ENCODE measurements at regions not wholly inside any gene's neighbourhood (a gene's known extent, or its start where the extent isn't known, plus 50 kb on each side); places are given as distances from the start of the nearest gene placed in this dataset.

GRCh38 chr2:139353874-139354273, 573.7 kb upstream of the NXPH2 start:
- no peak for TF ChIP-seq CTCF (IDR thresholded peaks at IDR 0.05; ENCODE audit: borderline replicate concordance)

GRCh38 chr2:139317259-139317658, 537.1 kb upstream of the NXPH2 start:
- TF ChIP-seq CTCF (IDR thresholded peaks at IDR 0.05; ENCODE audit: borderline replicate concordance): no peak

More at GRCh38 chr2:139353874-139354273, 573.7 kb upstream of the NXPH2 start:
- no peaks in the 10 kb centered on the region for H3K36me3 ChIP-seq
- intact Hi-C loops (cut with micrococcal nuclease): no loop called here
- H3K27me3 ChIP-seq (ENCODE audit: low read depth): no peaks in the 10 kb centered on the region
- H3K27ac ChIP-seq (replicated peaks): no peak overlapping the region
- no peak overlapping the region for H3K4me3 ChIP-seq
- H3K4me1 ChIP-seq: no peaks in the 10 kb centered on the region
- peaks cover 29% of the 10 kb centered on the region for H3K9me3 ChIP-seq (replicated peaks)
- DNase-seq: no peak

GRCh38 chr2:139314059-139314458, 533.9 kb upstream of the NXPH2 start:
- no peak for TF ChIP-seq CTCF (IDR thresholded peaks at IDR 0.05; ENCODE audit: borderline replicate concordance)
- Histone ChIP-seq H3K27ac (replicated peaks) (no peak overlapping the region), H3K4me1 (no peaks in the 10 kb centered on the region), H3K36me3 (no peaks in the 10 kb centered on the region), H3K27me3 (ENCODE audit: low read depth) (no peaks in the 10 kb centered on the region), H3K9me3 (replicated peaks) (no peaks in the 10 kb centered on the region), H3K4me3 (no peak overlapping the region)
- intact Hi-C loops (cut with micrococcal nuclease): no loop called here
- no peak for DNase-seq

More at GRCh38 chr2:139317259-139317658, 537.1 kb upstream of the NXPH2 start:
- Histone ChIP-seq H3K27me3 (ENCODE audit: low read depth) (no peaks in the 10 kb centered on the region), H3K9me3 (replicated peaks) (no peaks in the 10 kb centered on the region), H3K4me1 (no peaks in the 10 kb centered on the region), H3K36me3 (no peaks in the 10 kb centered on the region), H3K4me3 (no peak overlapping the region), H3K27ac (replicated peaks) (no peak overlapping the region)
- intact Hi-C loops (cut with micrococcal nuclease): no loop called here
- no peak for DNase-seq

- Histone ChIP-seq H3K27ac (replicated peaks) (no peak overlapping the region), H3K4me1 (no peaks in the 10 kb centered on the region), H3K27me3 (ENCODE audit: low read depth) (no peaks in the 10 kb centered on the region), H3K36me3 (no peaks in the 10 kb centered on the region), H3K9me3 (replicated peaks) (no peaks in the 10 kb centered on the region), H3K4me3 (no peak overlapping the region)
- no peak for DNase-seq
- TF ChIP-seq CTCF (IDR thresholded peaks at IDR 0.05; ENCODE audit: borderline replicate concordance): no peak
- intact Hi-C loops (cut with micrococcal nuclease): no loop called here
These were observed 516.6 kb upstream of the NXPH2 start for GRCh38 chr2:139296672-139297209.

DNA sequence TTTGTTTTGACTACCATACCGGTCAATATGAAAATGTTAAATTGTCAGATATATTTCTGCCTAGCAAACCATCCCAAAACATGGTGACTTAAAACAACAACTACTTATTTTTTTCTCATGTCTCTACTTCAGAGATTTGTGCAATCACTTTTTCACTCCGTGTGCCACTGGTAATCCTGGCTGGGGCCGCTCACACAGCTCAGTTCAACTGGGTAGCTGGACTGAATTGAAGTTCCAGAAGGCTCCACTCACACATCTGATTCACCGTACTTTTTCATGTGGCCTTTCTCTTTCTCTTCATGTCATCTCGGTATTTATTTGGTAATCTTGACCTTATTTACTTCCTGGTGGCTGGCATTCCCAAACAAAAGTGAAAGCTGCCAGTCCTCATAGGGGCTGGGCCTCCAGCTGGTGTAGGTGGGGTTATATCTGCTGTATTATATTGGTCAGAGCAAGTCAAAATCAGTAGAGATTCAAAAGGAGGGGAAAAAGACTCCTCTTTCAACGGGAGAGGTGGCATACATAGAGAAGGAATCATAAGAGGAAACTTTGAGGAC, 513.9 kb upstream of the NXPH2 start:
- DNase-seq: no peak
- Histone ChIP-seq H3K9me3 (replicated peaks) (no peaks in the 10 kb centered on the region), H3K27ac (replicated peaks) (no peak overlapping the region), H3K36me3 (no peaks in the 10 kb centered on the region), H3K4me3 (no peak overlapping the region), H3K4me1 (no peaks in the 10 kb centered on the region), H3K27me3 (ENCODE audit: low read depth) (no peaks in the 10 kb centered on the region)
- no peak for TF ChIP-seq CTCF (IDR thresholded peaks at IDR 0.05; ENCODE audit: borderline replicate concordance)
- intact Hi-C loops (cut with micrococcal nuclease): no loop called here
